ELR (cell line): ENCODE measurements at regions not wholly inside any gene's neighbourhood (a gene's known extent, or its start where the extent isn't known, plus 50 kb on each side); places are given as distances from the start of the nearest gene placed in this dataset.
A peak's percentile ranks its signal among the peaks of the same experiment; 100 is the strongest.

Experiments used
- DNase-seq: peaks from one replicate; pipeline ENCODE4 v3.0.0-alpha.2; 2015; ENCODE audit warnings: low read depth

DNA sequence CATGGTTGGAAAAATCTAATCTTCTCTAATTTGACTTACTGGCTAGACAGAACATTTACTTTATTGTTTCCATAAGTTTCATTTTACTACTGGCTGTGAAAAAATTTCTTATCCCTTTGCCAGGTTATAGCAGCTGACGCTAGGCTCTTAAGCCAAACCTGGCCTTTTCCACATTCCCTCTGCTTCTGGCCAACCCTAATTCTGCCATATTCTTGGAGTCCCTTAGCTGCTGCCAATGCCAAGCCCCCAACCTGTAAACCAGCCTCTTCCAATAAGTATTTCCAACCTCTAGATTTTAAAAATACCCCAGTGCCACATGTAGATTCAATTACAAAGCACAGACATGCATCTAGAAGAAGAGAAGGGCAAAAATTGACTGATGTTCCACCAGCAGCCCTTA, 452.3 kb upstream of the MEX3C start:
- no peak for DNase-seq

DNA sequence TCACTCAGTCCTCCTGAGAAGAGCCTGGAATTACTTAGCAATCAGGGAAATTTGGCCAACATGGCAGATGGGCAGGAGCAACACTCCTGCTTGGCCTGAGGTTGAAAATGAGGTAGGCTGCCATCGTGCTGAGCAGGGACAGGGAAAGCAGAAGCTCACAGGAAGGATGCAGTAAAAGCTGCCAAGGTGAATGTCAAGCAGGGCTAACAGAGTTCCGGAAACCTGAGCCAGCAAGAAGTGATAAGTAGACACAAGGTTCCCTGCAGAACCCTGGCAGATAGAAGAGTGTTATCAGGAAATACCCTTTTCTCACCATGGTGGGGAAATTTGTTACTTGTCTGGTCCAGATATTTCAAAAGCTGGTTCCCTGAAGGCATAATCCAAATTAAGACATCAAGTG, 454.3 kb upstream of the MEX3C start:
- DNase-seq: no peak

DNA sequence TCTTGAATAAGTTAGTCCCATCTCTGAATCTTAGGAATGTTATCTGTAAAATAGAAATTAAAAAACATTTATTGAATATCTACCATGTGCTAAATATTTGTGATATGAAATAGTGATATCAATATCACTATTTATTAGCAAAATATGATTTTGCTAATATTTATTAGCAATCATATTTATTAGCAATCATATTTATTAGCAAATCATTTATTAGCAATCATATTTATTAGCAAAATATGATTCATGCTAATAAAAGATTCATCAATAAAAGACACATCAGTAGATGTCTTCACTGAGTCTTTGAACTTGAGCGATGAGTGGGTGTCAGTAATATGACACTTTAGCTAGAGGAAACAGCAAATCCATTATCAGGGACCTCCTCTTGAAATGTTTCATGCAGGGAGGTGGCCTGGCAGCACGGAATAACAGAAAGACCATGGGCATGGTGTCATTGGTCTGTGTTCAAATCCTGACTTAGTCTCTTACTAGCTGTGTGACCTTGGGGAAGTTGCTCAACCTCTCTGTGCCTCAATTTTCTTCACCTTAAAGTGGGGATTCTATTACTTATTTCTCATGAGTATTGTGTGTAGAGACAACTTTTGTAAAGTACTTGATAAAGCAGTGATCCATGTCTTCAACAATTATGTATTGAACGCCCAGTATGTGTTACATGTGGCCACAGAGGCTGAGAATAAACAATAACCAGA, 456.2 kb upstream of the MEX3C start:
- no peak for DNase-seq

DNA sequence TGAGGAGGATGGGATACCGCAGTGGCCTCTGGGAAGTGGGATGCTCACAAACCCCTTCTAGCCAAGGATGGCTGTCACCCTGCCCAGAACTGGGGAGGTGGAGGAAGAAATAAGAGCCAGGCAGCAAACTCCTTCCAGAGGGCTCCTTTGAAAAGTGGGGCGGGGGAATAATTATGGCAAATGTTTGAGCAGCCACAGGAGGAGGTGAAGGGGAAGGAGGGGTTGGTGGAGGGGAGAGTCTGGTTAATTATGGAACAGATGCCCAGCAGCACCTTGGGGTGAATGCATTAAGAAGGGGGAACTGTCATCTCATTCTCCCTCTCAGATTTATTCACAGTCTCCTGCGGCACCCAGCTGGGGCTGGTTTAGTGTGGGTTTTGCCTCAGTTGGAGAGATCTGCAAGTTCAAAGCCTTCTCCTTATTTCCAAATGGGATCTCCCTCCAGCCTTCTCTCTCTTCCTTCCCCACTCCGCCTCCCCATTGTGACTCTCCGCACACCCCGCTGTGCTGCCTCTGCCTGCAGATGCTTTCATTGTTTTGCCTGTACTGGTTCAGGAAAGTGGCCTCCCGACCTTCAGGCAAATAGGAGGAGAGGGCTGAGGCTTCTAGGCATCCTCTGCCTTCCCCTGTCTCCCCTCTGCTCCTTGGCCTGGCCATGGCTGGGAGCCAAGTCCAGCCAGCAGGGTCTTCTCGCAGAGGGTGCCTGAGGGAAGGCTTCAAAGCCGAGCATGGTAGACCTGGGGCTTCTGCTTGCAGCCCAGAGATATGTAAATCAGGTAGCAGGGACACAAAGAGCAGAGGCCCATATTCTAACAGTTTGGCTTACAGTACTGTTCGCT, 457.2 kb upstream of the MEX3C start:
- no peak for DNase-seq

DNA sequence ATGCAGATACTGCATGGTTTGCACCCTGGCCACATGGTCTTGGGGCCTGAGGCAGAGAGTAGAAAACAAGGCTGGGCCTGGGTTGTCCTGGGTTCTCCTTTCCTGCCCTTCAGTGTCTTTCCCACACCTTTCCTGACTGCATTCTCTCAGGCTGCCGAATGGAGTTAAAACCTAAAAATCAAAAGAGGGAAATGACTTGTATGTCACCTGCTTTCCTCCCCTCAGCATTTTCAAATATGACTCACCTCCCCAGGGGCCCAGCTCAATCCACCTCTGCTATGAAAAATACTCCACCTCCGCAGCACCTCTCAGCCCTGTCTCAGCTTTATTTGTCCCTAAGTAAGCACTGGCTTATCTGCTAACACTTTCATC, 457.8 kb upstream of the MEX3C start:
- no peak for DNase-seq

DNA sequence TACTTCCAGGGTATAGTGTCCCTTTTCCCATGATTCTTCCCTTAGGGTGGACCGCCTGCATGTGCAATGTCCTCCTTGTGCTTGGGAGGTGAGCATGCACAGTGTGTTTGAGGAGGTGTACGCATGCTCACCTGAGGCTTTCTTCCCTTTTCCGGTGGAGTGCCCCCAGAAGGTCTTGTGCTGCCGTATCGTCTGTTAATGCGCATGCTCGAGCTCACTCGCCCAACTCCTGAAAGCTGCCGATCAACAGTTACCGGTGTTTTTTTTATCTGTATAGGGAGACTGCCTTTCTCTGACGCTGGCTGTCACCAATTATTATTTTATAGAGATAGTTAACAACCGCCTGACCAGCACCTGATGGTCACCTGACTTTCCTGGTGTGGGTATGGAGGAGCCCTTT, 458.8 kb upstream of the MEX3C start:
- no peak for DNase-seq

DNA sequence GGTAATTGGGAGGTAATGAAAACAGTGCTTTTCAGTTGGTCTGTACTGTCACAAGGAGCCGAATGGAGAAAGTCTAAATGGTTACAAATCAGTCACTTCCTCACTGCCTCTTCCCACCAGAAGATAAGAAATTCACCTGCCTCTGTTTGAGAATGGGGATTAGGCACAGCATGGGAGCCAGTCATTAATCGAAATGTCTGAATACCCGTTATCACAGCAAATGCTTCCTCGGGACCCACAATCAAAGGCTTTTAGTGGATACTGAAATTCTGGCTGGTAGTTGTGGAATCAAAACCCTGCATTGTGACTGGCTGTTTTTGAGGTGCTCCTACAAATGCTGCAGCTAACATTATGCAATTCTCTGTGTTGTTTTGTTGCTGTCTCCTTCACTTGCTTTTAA, 461.0 kb upstream of the MEX3C start:
- DNase-seq: no peak

DNA sequence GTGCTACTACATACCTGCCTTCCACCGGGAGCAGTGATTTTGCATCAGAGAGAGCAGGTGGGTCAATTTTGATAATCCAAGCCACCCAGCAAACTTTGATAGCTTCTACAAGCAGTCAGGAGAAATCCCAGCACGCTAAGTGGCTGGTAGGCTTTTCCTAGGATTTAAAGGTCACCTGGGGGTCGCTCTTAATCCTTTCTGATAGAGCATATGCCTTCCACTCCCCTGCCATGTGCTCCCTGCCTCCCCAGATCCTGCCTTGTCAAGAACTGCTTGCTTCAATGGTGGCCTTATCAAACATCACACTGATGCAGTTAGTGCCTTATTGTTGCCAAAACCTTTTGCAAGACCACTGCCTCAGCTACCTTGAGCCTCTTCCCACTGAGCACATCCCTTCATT, 462.3 kb upstream of the MEX3C start:
- no peak for DNase-seq

DNA sequence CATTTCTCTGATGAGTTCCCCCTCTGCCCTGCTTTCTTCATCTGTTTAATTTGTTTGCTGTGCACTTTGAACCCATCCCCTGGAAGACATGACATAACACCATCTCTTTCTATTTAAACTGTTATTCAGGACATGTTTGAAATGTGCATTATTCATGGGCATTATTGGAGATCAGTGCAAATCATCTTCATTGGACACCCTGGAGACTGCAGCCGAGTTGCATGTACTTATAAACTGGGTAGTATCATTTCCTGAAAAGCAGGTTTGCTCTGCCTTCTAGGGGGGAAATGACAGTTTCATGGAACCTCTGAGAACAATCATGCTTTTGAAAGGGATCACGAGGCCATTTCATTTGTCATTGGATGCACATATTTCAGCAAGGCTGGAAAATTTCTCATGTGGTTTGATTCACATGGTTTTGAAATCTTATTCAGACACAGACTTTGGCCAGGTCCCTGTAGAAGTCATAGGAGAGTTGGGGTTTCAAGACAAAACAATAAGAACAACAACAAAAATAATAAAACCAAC, 462.8 kb upstream of the MEX3C start:
- DNase-seq: no peak

DNA sequence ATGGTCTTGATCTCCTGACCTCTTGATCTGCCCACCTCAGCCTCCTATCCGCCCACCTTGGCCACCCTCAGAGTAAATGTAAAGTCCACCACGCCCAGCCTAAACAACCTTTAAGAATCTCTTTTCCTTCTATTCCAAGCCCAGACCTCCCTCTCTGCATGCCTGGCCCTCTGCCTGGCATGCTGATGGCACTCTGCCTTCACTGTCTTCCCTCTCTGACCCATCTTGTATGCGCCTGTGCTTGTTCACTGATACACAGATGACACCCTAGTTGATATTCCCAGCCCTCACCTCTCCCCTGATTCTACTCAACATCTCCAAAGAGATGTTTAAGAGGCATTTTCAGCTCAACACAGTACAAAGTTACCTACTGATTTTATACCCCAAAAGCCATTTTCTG, 466.8 kb upstream of the MEX3C start:
- no peak for DNase-seq

DNA sequence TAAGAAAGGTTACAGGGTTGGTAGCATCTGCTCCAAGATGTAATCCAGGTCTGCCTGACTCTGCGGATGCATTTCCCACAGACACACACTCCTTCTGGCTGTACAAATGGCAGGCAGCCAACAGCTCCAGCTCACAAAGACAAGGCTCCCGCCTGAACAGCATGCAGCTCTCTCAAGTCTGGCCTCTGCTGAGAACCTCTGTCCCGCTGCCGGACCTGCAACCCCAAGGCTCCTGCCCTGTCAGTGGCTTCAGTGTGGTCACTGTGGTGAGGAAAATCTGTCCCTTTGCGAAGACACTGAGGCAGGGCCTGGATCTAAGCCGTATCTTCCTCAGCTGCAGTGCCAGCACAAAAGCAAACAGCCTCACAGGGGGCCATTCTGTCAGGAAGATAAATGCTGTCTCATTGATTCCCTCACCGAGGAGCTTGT, 469.3 kb upstream of the MEX3C start:
- no peak for DNase-seq

DNA sequence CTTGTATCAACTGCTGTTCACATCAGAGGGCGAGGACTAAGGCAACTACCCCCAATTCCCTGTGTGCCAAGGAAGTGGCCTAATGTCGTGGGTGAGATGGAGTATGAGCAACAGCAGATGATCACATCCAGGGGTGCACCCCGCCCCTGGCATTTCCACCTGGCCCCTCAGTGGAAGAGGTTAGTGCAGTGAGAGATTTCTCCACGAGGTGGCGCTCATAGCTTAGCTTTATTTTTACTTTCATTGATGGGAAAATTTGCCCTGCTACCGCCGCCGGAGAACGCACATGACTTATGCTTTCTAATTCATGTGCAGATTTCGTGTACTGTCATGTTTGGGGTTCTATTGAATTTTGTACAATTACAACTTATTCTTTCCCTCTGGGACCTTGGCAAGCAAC, 470.6 kb upstream of the MEX3C start:
- peak; percentile 20 for DNase-seq

DNA sequence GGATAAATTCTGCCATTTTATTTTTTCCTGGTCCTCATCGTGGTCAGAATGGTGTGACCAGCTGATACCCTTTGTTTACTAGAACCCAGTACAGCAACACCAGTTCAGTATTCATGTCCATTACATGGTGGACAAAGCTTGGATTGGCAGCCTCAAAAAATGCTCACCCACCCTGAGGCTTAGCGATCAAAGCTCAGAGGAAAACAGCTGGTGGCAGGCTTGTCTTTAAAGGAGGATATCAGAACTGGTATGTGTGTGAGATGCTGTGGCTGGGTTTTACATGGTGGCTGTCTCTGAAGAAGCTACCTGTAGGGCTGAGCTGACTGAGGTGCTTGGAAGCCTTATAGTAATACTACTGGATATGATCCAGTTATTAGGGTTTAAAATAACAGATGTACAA, 471.1 kb upstream of the MEX3C start:
- DNase-seq: no peak

DNA sequence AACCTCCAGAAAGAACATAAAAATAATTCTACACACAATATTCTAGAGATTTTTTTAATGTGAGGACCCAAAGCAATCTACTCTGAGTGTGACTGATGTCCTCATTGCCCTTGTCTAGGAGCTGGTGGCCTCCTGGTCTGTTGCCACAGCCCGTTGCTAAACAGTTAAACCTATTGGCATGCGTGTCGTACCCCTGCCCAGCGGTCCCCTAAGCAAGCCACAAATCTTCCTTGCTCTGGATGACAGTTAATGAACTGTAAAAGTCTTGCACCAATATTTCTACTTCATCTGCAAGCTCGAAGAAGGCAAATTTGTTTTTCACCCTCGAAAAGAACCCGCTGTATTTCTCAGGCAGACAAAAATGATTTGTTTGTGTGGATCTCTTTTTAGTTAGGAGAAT, 489.1 kb upstream of the MEX3C start:
- DNase-seq: no peak

DNA sequence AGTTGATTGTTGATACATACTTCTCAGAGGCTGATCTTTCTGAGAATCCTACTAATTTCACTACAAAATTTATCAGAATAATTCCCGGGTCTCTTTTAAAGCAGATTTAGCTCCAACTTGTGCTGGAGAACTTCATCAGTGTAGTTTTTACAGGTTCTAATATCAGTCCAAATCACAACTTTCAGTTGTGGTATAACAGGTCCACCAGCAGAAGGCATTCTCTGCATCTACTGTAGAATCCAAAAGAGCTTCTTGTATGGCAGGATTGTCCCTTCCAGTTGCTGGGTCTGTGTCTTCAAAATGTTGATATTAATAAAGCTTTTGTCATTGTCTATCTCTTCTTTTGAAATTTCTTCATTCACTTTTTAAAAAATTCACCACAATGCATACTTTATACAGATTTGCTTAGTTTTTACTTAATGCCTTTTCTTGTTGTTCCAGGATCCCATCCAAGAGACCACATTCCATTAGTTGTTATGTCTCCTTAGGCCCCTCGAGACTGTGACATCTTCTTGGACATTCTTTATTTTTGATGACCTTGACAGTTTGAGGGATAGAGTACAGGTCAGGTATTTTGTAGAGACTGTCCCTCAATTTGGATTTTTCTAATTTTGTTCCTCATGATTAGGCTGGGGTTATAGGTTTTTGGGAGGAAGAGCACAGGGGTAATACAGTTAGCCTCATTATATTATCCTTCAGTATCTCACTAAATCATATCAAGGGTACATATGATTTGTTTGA, 490.5 kb upstream of the MEX3C start:
- DNase-seq: no peak

DNA sequence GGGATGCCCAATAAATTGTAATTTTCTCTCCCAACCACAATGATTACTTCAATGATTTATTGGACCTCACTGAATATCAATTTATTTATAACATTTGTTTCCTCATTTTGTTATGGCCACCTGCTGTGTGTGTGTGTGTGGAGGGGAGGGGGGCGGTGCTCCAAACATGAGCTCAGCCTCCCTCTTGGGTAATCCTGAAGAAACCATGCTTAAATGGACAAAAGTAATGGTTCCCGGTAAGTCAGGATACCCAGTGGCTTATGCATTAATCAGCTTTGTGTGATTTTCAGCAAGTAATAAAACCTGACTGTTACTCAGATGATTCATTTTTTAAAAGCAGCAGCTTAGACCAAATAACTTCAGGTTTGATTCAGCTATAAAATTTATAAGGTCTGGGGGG, 495.1 kb upstream of the MEX3C start:
- DNase-seq: no peak

DNA sequence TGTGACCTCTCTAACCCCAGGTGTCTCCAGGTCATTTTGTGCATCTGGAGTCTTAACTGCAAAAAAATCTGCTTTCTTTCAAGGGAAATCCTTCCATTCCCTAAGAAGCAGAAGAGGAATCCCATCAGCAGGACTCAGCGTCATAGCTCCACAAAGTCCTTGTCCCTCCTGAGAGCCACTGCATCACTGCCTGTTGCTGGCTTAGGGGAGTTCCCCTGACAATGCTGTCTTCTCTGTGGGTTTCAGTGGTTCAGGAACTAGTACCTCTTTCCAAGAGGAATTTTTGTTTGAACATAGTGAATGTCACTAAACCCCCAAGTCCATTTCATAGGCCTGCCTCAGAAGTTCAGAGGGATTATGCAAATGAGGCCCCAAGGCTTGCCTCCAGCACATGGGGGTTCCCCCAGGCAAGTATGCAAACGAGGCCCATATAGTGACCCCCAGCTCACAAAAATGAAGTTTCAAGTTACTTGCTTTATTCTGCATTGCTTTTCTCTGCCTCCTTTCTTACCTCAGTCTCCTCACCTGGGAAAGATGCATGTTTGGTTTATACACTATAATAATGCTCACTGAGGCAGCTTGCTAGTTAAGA, 513.9 kb upstream of the MEX3C start:
- DNase-seq: no peak

DNA sequence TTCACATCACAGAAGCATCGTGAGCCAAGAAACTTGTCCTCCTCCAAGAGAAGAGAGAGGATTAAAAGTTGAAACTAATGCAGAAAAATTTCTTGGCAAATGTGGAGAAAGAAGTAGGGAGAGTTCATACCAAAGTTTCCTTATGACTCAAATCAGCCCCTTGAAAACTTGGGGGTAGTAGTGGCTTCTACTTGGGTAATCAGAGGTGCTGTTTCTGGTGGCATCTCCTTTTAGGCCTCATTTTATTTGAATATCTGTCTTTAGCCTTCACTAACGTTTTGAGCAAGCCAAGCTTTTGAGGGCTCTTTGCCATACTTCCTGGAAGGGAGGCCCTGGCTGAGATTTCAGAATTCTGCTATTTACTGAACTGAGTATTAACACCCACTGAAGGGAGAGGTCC, 515.3 kb upstream of the MEX3C start:
- no peak for DNase-seq

DNA sequence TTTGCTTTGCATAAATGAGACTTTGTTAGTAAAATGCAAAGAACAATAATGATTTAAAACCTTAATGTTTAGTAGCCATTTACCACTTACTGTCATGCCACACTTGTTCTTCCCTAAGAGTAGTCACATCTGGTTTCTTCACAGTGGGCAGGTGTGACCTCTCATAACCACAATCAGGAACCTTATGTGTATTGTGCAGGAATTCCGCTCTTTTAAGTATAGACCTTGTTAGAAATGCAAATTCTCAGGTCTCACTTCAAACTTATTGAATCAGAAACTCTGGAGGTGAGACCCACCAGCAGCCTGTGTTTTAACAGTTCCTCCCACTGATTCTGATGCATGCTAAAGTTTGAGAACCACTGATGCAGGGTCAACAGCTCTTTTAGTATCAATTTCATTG, 518.8 kb upstream of the MEX3C start:
- DNase-seq: no peak

DNA sequence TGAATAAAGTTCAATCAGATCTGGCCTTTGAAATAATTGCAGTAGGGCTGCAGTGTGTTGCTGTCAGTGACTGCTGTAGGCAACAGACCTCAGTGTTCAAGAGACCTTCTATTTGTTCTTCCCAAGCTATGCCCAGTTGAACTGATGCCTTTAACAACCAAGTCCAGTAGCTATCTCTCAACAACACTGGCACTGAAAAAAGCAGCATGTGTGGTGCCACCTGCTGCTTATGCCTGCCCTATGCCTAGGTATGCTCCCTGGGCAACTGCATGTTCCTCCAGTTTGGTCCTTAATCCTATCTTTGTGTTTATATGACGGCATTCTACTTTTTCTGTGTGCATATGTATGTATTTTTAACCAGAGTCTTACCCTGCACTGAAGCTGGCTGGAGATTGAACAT, 523.9 kb upstream of the MEX3C start:
- no peak for DNase-seq

DNA sequence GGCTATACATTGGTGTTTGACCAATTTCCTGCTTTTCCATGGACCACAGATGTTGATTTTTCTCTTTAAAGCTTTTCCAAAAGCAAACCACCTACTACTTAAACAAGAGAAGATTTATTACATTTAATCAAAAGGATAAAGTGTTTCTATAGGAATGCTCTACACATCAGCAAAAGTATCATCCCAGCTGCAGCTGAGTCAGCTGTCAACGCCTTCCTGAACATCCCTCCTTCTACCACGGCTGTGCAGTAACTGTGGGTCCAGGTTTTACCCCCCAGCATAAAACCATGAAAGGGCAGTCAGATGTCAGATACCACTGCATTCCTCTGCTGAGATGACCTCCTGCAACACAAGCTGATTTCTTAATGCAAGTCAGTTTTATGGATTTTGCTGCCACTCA, 524.5 kb upstream of the MEX3C start:
- DNase-seq: no peak
